DMS53 treated with DMSO at 0.1 percent for 48 hours (cell line): ENCODE measurements at regions not wholly inside any gene's neighbourhood (a gene's known extent, or its start where the extent isn't known, plus 50 kb on each side); places are given as distances from the start of the nearest gene placed in this dataset.

Experiments
- DNase-seq: peaks from one replicate; lab custom pipeline; 2025; ENCODE audit not compliant: unreplicated experiment; lab: John Stamatoyannopoulos, UW

- no peak for DNase-seq
Observed at GRCh38 chr9:14399756-14400657, 86.1 kb upstream of the NFIB start.

GRCh38 chr9:14398473-14398872 is 84.5 kb upstream of the NFIB start:
- DNase-seq = no peak

DNA sequence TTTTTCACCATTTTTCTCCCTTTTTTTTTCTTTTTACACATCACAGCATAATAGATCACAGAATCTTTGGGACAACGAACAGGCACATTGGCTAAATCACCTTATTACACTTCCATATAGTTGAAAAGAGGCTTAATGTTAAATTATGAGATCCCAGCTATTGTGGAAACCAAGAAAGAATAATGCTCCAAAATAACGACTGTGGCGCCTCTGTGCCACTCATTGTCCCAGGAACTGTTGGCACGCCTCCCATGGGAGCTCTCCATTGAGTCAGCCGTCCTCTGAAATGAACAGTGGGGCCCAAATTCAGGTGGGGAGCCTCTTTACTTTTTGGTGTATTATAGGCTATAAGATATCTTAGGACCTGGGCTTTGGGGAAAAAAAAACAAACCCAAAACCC is 82.2 kb upstream of the NFIB start:
- DNase-seq = no peak

GRCh38 chr9:14395317-14396082 is 81.6 kb upstream of the NFIB start:
- no peak for DNase-seq

DNA sequence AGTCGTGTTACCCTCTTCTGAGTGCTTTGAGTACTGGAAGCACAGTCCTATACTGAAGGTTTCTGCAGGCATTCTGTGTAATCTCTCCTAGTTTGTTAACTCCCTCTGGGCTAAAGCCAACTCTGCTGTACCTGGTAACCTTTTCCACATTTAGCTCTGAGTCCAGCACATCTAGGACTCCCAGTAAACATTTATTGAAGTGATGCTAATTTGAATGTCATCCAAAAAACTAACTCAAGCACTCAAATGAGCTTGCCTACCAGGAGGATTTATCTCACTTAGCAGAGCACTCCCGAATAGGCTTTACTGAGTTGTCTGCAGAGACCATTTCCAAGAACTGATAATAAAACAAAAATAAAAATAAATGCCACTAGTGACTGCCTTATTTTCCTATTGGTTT is 79.5 kb upstream of the NFIB start:
- no peak for DNase-seq

GRCh38 chr9:14391620-14392019 is 77.7 kb upstream of the NFIB start:
- no peak for DNase-seq

- no peak for DNase-seq
Observed at GRCh38 chr9:14389657-14390056, 75.7 kb upstream of the NFIB start.

GRCh38 chr9:14389146-14389545 is 75.2 kb upstream of the NFIB start:
- DNase-seq = no peak

DNA sequence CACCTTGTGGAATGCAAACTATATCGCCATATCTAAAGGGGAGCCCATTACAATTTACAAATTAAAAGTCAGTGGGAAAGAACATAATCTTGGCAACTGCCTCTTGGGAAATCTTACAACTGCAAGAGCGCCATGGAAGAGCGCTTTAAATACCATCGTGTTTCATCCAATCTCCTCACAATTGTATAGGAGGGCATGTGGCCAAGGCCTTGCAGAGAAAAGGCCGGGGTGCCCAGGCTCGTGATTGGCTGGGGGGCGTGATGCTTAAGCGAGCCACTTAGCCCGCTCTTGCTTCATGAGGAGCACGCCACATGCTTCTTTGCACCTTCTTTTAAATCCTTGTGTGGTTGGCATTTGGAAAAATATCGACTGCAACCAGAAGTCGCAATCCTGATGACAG is 69.8 kb upstream of the NFIB start:
- DNase-seq = no peak

DNA sequence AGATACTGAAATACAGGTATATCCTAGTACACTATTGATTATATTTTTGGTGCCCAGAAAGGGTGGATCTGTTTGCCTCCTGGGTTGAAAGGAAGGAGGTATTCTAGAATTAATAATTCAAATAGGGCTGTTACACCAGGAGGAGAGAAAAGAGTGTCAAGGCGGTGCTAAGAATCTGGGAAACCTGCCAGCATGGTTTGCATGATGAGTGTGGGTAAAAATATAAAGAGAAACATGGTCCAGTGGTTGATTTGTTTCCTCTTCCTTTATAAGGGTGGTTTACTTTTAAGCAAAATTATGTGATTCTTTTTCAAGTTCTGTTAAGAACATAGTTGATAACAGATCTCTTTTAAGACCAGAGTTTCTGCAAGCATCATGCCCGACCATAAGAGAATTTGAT is 69.4 kb upstream of the NFIB start:
- no peak for DNase-seq

- no peak for DNase-seq
Observed at GRCh38 chr9:14380061-14380836, 66.3 kb upstream of the NFIB start.

- DNase-seq = no peak
Observed at GRCh38 chr9:14379280-14379679, 65.3 kb upstream of the NFIB start.

- no peak for DNase-seq
Observed at GRCh38 chr9:14373706-14374105, 59.8 kb upstream of the NFIB start.

GRCh38 chr9:14373336-14373666 is 59.4 kb upstream of the NFIB start:
- DNase-seq = no peak

GRCh38 chr9:14372437-14373335 is 58.7 kb upstream of the NFIB start:
- peak; percentile 16 for DNase-seq

DNA sequence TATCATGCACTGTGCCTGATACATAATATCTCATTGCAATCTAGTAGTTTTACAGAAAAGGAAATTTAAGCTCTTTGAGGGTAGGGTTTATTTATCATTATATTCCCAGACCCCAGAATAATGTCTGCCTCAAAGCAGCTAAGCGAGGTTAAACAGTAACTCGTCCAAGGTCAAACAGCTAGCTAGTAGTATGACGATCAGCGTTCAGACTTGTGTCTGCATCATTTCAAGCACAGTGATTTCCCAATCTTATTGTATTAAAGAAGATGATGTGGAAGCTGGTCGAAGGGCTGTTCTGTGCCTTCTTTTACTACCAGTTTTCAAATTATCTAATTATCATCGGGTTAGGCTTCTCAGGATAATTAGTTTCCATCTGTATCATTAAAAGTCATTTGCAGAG is 55.1 kb upstream of the NFIB start:
- no peak for DNase-seq

- DNase-seq = no peak
Observed at GRCh38 chr9:14366076-14366475, 52.1 kb upstream of the NFIB start.

GRCh38 chr9:14365670-14366069 is 51.7 kb upstream of the NFIB start:
- DNase-seq = no peak
